Ascending aorta (tissue), 2 donors: ENCODE measurements at regions not wholly inside any gene's neighbourhood (a gene's known extent, or its start where the extent isn't known, plus 50 kb on each side); places are given as distances from the start of the nearest gene placed in this dataset.

Experiments used
- DNase-seq, 2 donors: peaks; one replicate each; pipeline ENCODE4 v3.0.0-alpha.2; 2019; ENCODE audit warnings: low spot score in 2 of 2
- H3K27ac ChIP-seq, 2 donors: fragments of 200-600 bp; sonication (generic); one replicate each; pipeline ENCODE4 v1.5.1; 2016 to 2017; ENCODE audit warnings: mild to moderate bottlenecking in 1 of 2
- H3K27me3 ChIP-seq: fragments of 200-600 bp; sonication (generic); one replicate; pipeline ENCODE4 v1.5.1; 2017
- H3K36me3 ChIP-seq, 2 donors: fragments of 200-600 bp; sonication (generic); one replicate each; pipeline ENCODE4 v1.5.1; 2016
- H3K4me1 ChIP-seq, 2 donors: fragments of 200-600 bp; sonication (generic); one replicate each; pipeline ENCODE4 v1.5.1; 2016 to 2017; ENCODE audit warnings: mild to moderate bottlenecking in 1 of 2
- H3K4me3 ChIP-seq, 2 donors: fragments of 200-600 bp; sonication (generic); one replicate each; pipeline ENCODE4 v1.5.1; 2016 to 2017; ENCODE audit warnings: mild to moderate bottlenecking in 1 of 2
- H3K9me3 ChIP-seq, 2 donors: fragments of 200-600 bp; sonication (generic); one replicate each; pipeline ENCODE4 v1.5.1; 2016
- intact Hi-C: fragments of 100-400 bp; cut with DNase I; formaldehyde crosslinking; loops from one replicate; pipeline ENCODE4 v1.15.1; 2023
- TF ChIP-seq, protein P1 (sequence below), 3 experiments: fragments of 200-600 bp in 2 of 3; fragments of 450-650 bp in 1 of 3; sonication (generic) in 2 of 3; IDR thresholded peaks; one replicate each; pipeline ENCODE4 v1.5.1; 2016 to 2019; ENCODE audit warnings: antibody characterized with exemption in 3 of 3, mild to moderate bottlenecking in 1 of 3, moderate library complexity in 1 of 3

DNA sequence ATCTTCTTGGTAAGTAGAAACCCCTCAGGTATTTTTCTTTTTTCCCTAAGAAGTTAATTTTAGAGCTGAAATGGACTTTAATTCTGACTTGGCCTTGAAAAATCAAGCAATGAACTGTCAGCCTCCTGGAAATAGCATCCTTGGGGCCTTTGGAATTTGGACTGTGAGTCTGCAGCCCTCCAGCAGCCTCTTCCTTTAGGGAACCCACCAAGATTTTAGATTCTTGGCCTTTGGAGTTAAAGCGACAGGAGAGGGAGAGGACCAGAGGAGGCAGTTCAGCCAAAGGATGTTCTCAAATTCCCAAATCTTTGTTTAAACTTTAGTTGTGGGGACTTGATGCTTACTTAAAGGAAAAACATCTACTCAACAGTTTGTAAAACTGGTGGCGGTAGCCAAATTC lies 288.6 kb downstream of the AACS start:
- intact Hi-C loops, result no loop called here
- Histone ChIP-seq H3K36me3 (no peaks in the 10 kb centered on the region), H3K4me3 (no peak overlapping the region), H3K4me1 (no peaks in the 10 kb centered on the region), H3K27ac (no peak overlapping the region), H3K27me3 (no peaks in the 10 kb centered on the region), H3K9me3 (no peaks in the 10 kb centered on the region)
- TF ChIP-seq, protein P1, sequence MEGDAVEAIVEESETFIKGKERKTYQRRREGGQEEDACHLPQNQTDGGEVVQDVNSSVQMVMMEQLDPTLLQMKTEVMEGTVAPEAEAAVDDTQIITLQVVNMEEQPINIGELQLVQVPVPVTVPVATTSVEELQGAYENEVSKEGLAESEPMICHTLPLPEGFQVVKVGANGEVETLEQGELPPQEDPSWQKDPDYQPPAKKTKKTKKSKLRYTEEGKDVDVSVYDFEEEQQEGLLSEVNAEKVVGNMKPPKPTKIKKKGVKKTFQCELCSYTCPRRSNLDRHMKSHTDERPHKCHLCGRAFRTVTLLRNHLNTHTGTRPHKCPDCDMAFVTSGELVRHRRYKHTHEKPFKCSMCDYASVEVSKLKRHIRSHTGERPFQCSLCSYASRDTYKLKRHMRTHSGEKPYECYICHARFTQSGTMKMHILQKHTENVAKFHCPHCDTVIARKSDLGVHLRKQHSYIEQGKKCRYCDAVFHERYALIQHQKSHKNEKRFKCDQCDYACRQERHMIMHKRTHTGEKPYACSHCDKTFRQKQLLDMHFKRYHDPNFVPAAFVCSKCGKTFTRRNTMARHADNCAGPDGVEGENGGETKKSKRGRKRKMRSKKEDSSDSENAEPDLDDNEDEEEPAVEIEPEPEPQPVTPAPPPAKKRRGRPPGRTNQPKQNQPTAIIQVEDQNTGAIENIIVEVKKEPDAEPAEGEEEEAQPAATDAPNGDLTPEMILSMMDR (IDR thresholded peaks at IDR 0.05), result no peak
- DNase-seq, result no peak

DNA sequence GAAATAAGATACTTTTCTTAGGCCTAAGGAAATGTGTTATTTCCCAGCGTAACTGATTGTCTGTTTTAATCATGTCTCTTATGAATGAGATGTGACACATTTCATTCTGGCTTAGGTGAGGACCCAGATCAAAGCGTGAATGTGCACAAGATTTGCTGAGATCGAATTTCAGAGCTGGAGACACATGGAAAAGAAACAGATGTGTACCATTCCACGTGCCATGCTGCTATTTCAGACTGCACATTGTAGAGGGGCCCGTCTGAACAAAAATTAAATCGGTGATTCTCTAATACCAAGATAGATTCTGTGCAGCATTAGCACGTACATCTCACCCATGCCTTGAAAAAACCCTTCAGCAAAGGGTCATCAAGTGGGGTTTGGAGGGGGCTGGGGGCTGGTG lies 290.4 kb downstream of the AACS start:
- H3K27ac ChIP-seq, result no peak overlapping the region
- TF ChIP-seq, protein P1 (IDR thresholded peaks at IDR 0.05), result no peak
- no peaks in the 10 kb centered on the region for H3K4me1 ChIP-seq
- no peaks in the 10 kb centered on the region for H3K9me3 ChIP-seq
- H3K36me3 ChIP-seq, result no peaks in the 10 kb centered on the region
- H3K4me3 ChIP-seq, result no peak overlapping the region
- no peak for DNase-seq
- no peaks in the 10 kb centered on the region for H3K27me3 ChIP-seq
- intact Hi-C loops, result no loop called here

DNA sequence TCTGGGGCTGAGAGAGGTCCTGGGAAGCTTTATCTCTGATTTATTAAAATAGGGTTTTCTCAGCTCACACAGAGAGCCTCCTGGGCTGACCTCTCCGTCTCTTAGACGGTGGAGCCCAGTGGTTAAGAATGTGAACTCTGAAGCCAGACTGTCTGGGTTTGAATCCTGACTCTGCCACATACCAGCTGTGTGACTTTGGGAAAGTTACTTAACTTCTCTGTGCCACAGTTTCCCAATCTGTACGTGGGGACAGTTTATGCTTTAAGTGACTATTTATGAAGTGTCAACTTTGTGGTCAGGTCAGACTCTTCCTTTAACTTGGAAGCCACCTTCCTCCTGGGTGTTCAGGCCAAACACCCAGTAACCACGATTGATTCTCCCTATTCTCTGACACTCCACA lies 290.9 kb downstream of the AACS start:
- H3K4me3 ChIP-seq, result no peak overlapping the region
- DNase-seq, result no peak
- H3K27me3 ChIP-seq, result no peaks in the 10 kb centered on the region
- H3K36me3 ChIP-seq, result no peaks in the 10 kb centered on the region
- no peak overlapping the region for H3K27ac ChIP-seq
- TF ChIP-seq, protein P1 (IDR thresholded peaks at IDR 0.05), result no peak
- intact Hi-C loops, result no loop called here
- H3K4me1 ChIP-seq, result no peaks in the 10 kb centered on the region
- H3K9me3 ChIP-seq, result no peaks in the 10 kb centered on the region

DNA sequence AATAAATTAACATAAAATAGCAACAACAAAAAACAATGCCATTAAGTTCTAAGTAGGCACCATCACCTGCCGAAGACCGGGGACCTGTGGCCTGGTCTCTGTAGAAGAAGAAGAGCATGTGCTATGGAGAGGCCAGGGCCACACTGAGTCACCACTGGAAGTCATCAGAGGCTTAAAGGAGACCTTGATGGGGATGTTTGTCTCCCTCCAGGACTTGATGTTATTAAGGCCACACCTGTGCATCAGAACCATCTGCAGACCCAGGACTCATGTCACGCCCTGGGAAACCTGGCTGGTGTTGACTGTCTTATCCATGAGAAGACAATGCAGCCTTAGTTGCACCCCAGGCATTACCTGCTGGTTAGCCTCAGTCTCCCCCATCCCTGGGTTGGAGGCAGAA lies 292.3 kb downstream of the AACS start:
- TF ChIP-seq, protein P1 (IDR thresholded peaks at IDR 0.05), result no peak
- Histone ChIP-seq H3K27me3 (no peaks in the 10 kb centered on the region), H3K4me3 (no peak overlapping the region), H3K4me1 (no peaks in the 10 kb centered on the region), H3K9me3 (no peaks in the 10 kb centered on the region), H3K27ac (no peak overlapping the region), H3K36me3 (no peaks in the 10 kb centered on the region)
- intact Hi-C loops, result no loop called here
- DNase-seq, result no peak

DNA sequence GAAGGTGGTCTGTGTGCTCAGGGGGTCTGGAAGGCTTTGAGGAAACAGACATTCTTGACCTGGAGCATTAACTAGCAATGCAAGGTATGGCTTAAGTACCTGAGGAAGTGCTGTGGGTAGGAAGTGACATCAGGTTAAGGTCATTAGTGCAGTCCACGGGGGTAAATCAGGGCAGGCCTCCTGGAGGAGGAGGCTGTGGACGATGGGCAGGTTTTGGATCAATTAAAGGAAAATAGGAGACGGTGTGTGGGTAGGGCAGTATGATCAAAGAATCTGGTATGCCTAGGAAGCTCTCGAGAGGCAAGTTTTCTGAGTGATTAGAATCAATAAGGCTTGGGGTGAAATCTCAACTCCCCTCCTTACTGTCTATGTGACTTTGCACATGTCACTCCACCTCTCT lies 295.3 kb downstream of the AACS start:
- H3K27me3 ChIP-seq, result no peaks in the 10 kb centered on the region
- no peak overlapping the region for H3K4me3 ChIP-seq
- TF ChIP-seq, protein P1 (IDR thresholded peaks at IDR 0.05), result no peak
- no peaks in the 10 kb centered on the region for H3K9me3 ChIP-seq
- no peak for DNase-seq
- no peak overlapping the region for H3K27ac ChIP-seq
- H3K4me1 ChIP-seq, result no peaks in the 10 kb centered on the region
- intact Hi-C loops, result no loop called here
- H3K36me3 ChIP-seq, result no peaks in the 10 kb centered on the region

DNA sequence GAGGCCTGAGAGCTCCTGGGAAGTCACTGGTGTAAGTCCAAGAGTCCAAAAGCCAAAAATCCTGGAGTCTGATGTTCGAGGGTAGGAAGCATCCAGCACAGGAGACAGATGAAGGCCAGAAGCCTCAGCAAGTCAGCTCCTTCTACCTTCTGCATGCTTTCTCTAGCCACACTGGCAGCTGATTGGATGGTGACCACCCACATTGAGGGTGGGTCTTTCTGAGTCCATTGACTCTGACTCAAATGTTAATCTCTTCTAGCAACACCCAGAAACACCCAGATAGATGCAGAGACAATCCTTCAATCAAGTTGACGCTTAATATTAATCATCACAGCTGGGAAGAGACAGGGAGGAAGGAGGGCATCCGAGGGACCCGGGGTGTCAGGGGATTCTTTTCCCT lies 305.8 kb downstream of the AACS start:
- no peak overlapping the region for H3K4me3 ChIP-seq
- DNase-seq, result no peak
- no peaks in the 10 kb centered on the region for H3K4me1 ChIP-seq
- H3K36me3 ChIP-seq, result no peaks in the 10 kb centered on the region
- no peaks in the 10 kb centered on the region for H3K9me3 ChIP-seq
- intact Hi-C loops, result no loop called here
- no peaks in the 10 kb centered on the region for H3K27me3 ChIP-seq
- no peak overlapping the region for H3K27ac ChIP-seq
- TF ChIP-seq, protein P1 (IDR thresholded peaks at IDR 0.05), result no peak
